ENCODE measurements at regions not wholly inside any gene's neighbourhood (a gene's known extent, or its start where the extent isn't known, plus 50 kb on each side); places are given as distances from the start of the nearest gene placed in this dataset.

DNA sequence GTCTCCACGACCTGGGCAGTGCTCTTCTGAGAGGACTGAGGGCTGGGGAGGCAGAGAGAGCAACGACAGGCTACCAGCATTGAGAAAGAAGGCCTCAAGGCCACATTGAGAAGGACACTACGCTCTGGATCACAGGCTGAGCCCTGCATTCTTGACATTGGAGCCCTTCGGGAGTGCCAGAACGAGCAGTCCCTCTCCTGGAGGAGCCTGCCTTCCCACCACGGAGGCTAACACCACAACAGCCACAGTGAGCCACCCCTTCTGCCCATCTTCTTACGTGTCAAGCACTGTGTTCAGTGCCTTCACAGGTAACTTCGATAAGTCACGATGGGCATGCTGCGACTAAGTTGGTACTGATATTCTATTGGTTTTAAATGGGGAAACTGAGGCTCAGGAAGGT lies 267.8 kb downstream of the RPS24 start:
- POLR2A ChIA-PET, result no interaction called here
- Histone ChIP-seq H3K9ac (no peak overlapping the region), H3K4me3 (ENCODE audit: low read depth in 2 of 2, low read length in 1 of 2) (no peak overlapping the region), H3K9me2 (no peaks in the 10 kb centered on the region), H2AFZ (ENCODE audit: low read depth) (no peak overlapping the region), H3K4me1 (ENCODE audit: control insufficient read depth in 1 of 2, insufficient read depth in 2 of 2, low read depth in 1 of 2, low read length in 1 of 2) (peaks cover 15 to 43% of the 10 kb centered on the region in 2 experiments; a peak in 3 of 4 replicates), H4K20me1 (ENCODE audit: insufficient read depth) (no peaks in the 10 kb centered on the region), H3K27me3 (ENCODE audit: insufficient read depth) (no peaks in the 10 kb centered on the region), H3K9me3 (no peaks in the 10 kb centered on the region), H3F3A (replicated peaks; ENCODE audit: insufficient read depth) (peaks cover 6% of the 10 kb centered on the region), H3K4me2 (no peak overlapping the region), H3K36me3 (replicated peaks in 1 of 2; ENCODE audit: control insufficient read depth in 1 of 2, insufficient read depth in 2 of 2, low read length in 1 of 2) (no peaks in the 10 kb centered on the region), H3K79me2 (ENCODE audit: insufficient read depth) (no peaks in the 10 kb centered on the region), H3K27ac (ENCODE audit: low read depth in 2 of 2, low read length in 1 of 2) (peak overlapping the region in 1 of 2 experiments; percentile 99; a peak in 2 of 4 replicates)
- WGBS (ENCODE audit: low lambda C conversion rate), result 91% methylated on average over 10 of the region's 10 CpGs
- no peak for TF ChIP-seq FOSL2 (IDR thresholded peaks at IDR 0.05; ENCODE audit: borderline replicate concordance, low read depth)
- no peak for TF ChIP-seq FOXM1 (IDR thresholded peaks at IDR 0.05; ENCODE audit: low read depth)
- no peak for TF ChIP-seq REST (IDR thresholded peaks at IDR 0.05; ENCODE audit: low read depth, low read length)
- TF ChIP-seq NFIC (IDR thresholded peaks at IDR 0.05; ENCODE audit: borderline replicate concordance), result no peak
- no peak for TF ChIP-seq EZH2phosphoT487 (IDR thresholded peaks at IDR 0.05; ENCODE audit: borderline replicate concordance, low read depth)
- no peak for TF ChIP-seq TCF12 (IDR thresholded peaks at IDR 0.05)
- no peak for TF ChIP-seq ZBTB33 (IDR thresholded peaks at IDR 0.05; ENCODE audit: borderline replicate concordance, low read depth)
- CTCF ChIA-PET, result interaction anchor here (0.9 to 5.4 kb wide), 22 partner anchors 10 to 894 kb away, joined by 3 to 67 read pairs (median 4); no protein-coding TSS in a partner anchor
- DNase-seq, result no peak

- POLR2A ChIA-PET, result interaction anchor here (0.7 to 1.1 kb wide), 5 partner anchors 9 to 255 kb away, joined by 3 to 6 read pairs (median 3); no protein-coding TSS in a partner anchor
- Histone ChIP-seq H3K4me3 (ENCODE audit: low read depth in 2 of 2, low read length in 1 of 2) (peak overlapping the region; percentile 51 to 72; a peak in 3 of 4 replicates), H3K4me2 (peak overlapping the region; percentile 96), H3K9me3 (no peaks in the 10 kb centered on the region), H3K36me3 (replicated peaks in 1 of 2; ENCODE audit: control insufficient read depth in 1 of 2, insufficient read depth in 2 of 2, low read length in 1 of 2) (no peaks in the 10 kb centered on the region), H3K9ac (peak overlapping the region; percentile 78), H3K4me1 (ENCODE audit: control insufficient read depth in 1 of 2, insufficient read depth in 2 of 2, low read depth in 1 of 2, low read length in 1 of 2) (peaks cover 15 to 41% of the 10 kb centered on the region in 2 experiments; a peak in 3 of 4 replicates), H2AFZ (ENCODE audit: low read depth) (peak overlapping the region; percentile 77), H3K27me3 (ENCODE audit: insufficient read depth) (no peaks in the 10 kb centered on the region), H3K79me2 (ENCODE audit: insufficient read depth) (no peaks in the 10 kb centered on the region), H4K20me1 (ENCODE audit: insufficient read depth) (no peaks in the 10 kb centered on the region), H3F3A (replicated peaks; ENCODE audit: insufficient read depth) (no peaks in the 10 kb centered on the region), H3K27ac (ENCODE audit: low read depth in 2 of 2, low read length in 1 of 2) (peak overlapping the region; percentile 71 to 99; a peak in 3 of 4 replicates), H3K9me2 (no peaks in the 10 kb centered on the region)
- CTCF ChIA-PET, result interaction anchor here (0.6 to 5.4 kb wide), 40 partner anchors 9 to 893 kb away, joined by 3 to 67 read pairs (median 4); no protein-coding TSS in a partner anchor
- DNase-seq, result no peak
- WGBS (ENCODE audit: low lambda C conversion rate), result 90% methylated on average over 9 of the region's 11 CpGs
- TF ChIP-seq, protein P1, sequence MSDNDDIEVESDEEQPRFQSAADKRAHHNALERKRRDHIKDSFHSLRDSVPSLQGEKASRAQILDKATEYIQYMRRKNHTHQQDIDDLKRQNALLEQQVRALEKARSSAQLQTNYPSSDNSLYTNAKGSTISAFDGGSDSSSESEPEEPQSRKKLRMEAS (IDR thresholded peaks at IDR 0.05; ENCODE audit: low read depth), result no peak
- no peak for TF ChIP-seq RCOR1 (IDR thresholded peaks at IDR 0.05; ENCODE audit: low read length)
- no peak for TF ChIP-seq TEAD4 (IDR thresholded peaks at IDR 0.05; ENCODE audit: borderline replicate concordance, insufficient read depth)
- TF ChIP-seq ZBTB33 (IDR thresholded peaks at IDR 0.05; ENCODE audit: borderline replicate concordance, low read depth), result no peak
- TF ChIP-seq CTCF (IDR thresholded peaks at IDR 0.05), result peak; percentile 48
- TF ChIP-seq ELF1 (IDR thresholded peaks at IDR 0.05), result no peak
- peak; percentile 58 for TF ChIP-seq GATA2 (CRISPR knock-in tag; IDR thresholded peaks at IDR 0.05)
- TF ChIP-seq FOXJ3 (CRISPR knock-in tag; IDR thresholded peaks at IDR 0.05), result no peak
Observed at GRCh38 chr10:78301891-78302738, 268.5 kb downstream of the RPS24 start.
